Fibroblast of villous mesenchyme (primary cell): ENCODE measurements at regions not wholly inside any gene's neighbourhood (a gene's known extent, or its start where the extent isn't known, plus 50 kb on each side); places are given as distances from the start of the nearest gene placed in this dataset.

Experiments used
- DNase-seq: peaks from one replicate; pipeline ENCODE4 v3.0.0-alpha.2; 2010; ENCODE audit warnings: low read depth
- H3K4me3 ChIP-seq: 2 replicates; pipeline ENCODE4 v1.5.1; 2011; ENCODE audit warnings: low read depth, mild to moderate bottlenecking, low read length
- CTCF ChIP-seq: IDR thresholded peaks from 2 replicates; pipeline ENCODE4 v1.5.1; 2012; ENCODE audit warnings: low read depth, mild to moderate bottlenecking, low read length; ENCODE audit not compliant: insufficient read depth

- no peak for TF ChIP-seq CTCF
- H3K4me3 ChIP-seq, result no peak overlapping the region
- DNase-seq, result no peak
Observed at GRCh38 chr16:76906552-76906951, 284.4 kb upstream of the MON1B start.

- no peak overlapping the region for H3K4me3 ChIP-seq
- DNase-seq, result peak; percentile 90
- no peak for TF ChIP-seq CTCF
Observed at GRCh38 chr16:76910931-76911330, 280.1 kb upstream of the MON1B start.

GRCh38 chr16:76913046-76913445, 277.9 kb upstream of the MON1B start:
- no peak for TF ChIP-seq CTCF
- no peak overlapping the region for H3K4me3 ChIP-seq
- peak; percentile 2 for DNase-seq

GRCh38 chr16:76926042-76926441, 264.9 kb upstream of the MON1B start:
- no peak for DNase-seq
- no peak for TF ChIP-seq CTCF
- H3K4me3 ChIP-seq, result no peak overlapping the region

DNA sequence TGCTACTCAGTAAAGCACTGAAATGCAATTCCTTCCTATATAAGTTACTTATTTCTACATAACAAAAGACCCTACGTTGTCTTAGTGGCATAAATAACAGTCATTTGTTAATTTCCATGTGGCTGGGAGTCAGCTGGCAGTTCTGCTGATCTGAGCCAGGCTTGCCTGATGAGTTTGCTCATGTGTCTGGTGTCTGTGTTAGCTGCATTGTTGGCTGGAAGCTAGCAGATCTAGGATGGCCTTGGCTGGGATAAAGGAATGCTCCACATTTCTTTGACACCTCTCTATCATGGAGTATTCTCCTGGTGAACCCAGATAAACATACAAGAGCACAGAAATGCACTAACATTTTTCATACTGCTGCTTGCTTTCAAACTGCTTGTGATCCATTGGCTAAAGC, 264.4 kb upstream of the MON1B start:
- TF ChIP-seq CTCF, result no peak
- DNase-seq, result no peak
- H3K4me3 ChIP-seq, result no peak overlapping the region

DNA sequence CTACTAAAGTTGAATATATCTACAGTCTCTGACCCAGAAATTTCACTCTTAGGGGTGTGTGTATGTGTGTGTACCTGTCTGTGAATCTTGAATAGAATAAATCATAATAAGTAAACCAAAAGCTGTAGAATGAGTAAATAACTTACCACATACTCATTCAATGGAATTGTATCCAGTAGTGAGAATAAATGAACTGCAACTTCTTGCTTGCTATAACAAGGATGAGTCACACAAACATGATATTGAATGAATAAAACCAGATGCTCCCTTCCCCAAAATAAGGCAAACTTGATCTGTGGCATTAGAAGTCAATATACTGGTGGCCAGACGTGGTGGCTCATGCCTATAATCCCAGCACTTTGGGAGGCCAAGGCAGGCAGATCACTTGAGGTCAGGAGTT, 259.8 kb upstream of the MON1B start:
- TF ChIP-seq CTCF, result no peak
- H3K4me3 ChIP-seq, result no peak overlapping the region
- DNase-seq, result no peak

- no peak for TF ChIP-seq CTCF
- no peak overlapping the region for H3K4me3 ChIP-seq
- no peak for DNase-seq
Observed at GRCh38 chr16:76932541-76933211, 258.3 kb upstream of the MON1B start.
